ENCODE measurements at regions not wholly inside any gene's neighbourhood (a gene's known extent, or its start where the extent isn't known, plus 50 kb on each side); places are given as distances from the start of the nearest gene placed in this dataset.

GRCh38 chr7:135831455-135832195 lies 83.0 kb upstream of the FAM180A start:
- Histone ChIP-seq H3K27me3 (ENCODE audit: control insufficient read depth, insufficient read depth, low read length) (no peaks in the 10 kb centered on the region), H3K4me1 (ENCODE audit: control insufficient read depth, insufficient read depth, low read length) (no peaks in the 10 kb centered on the region), H3K36me3 (ENCODE audit: control insufficient read depth, insufficient read depth, low read length) (no peaks in the 10 kb centered on the region), H3K27ac (ENCODE audit: low read length) (no peak overlapping the region), H3K9me3 (replicated peaks; ENCODE audit: control insufficient read depth, low read depth, low read length) (no peaks in the 10 kb centered on the region), H3K4me3 (ENCODE audit: low read length) (no peak overlapping the region)
- no peak for DNase-seq
- 81% methylated on average over 2 of the region's 4 CpGs for WGBS (ENCODE audit: insufficient coverage)

GRCh38 chr7:135828604-135829003 lies 80.0 kb upstream of the FAM180A start:
- H3K4me3 ChIP-seq (ENCODE audit: low read length): no peak overlapping the region
- no peak for DNase-seq
- 88% methylated on average over 5 of the region's 9 CpGs for WGBS (ENCODE audit: insufficient coverage)
- H3K27me3 ChIP-seq (ENCODE audit: control insufficient read depth, insufficient read depth, low read length): no peaks in the 10 kb centered on the region
- H3K36me3 ChIP-seq (ENCODE audit: control insufficient read depth, insufficient read depth, low read length): no peaks in the 10 kb centered on the region
- no peak overlapping the region for H3K27ac ChIP-seq (ENCODE audit: low read length)
- H3K4me1 ChIP-seq (ENCODE audit: control insufficient read depth, insufficient read depth, low read length): no peaks in the 10 kb centered on the region
- H3K9me3 ChIP-seq (replicated peaks; ENCODE audit: control insufficient read depth, low read depth, low read length): no peaks in the 10 kb centered on the region

- DNase-seq: no peak
- Histone ChIP-seq H3K27me3 (ENCODE audit: control insufficient read depth, insufficient read depth, low read length) (no peaks in the 10 kb centered on the region), H3K4me3 (ENCODE audit: low read length) (no peak overlapping the region), H3K36me3 (ENCODE audit: control insufficient read depth, insufficient read depth, low read length) (no peaks in the 10 kb centered on the region), H3K9me3 (replicated peaks; ENCODE audit: control insufficient read depth, low read depth, low read length) (no peaks in the 10 kb centered on the region), H3K27ac (ENCODE audit: low read length) (no peak overlapping the region), H3K4me1 (ENCODE audit: control insufficient read depth, insufficient read depth, low read length) (no peaks in the 10 kb centered on the region)
- no CpG with 5 or more reads among the region's 2 CpGs for WGBS (ENCODE audit: insufficient coverage)
These were observed 78.8 kb upstream of the FAM180A start for GRCh38 chr7:135827391-135827790.

- DNase-seq: no peak
- H3K27me3 ChIP-seq (ENCODE audit: control insufficient read depth, insufficient read depth, low read length): no peaks in the 10 kb centered on the region
- no peaks in the 10 kb centered on the region for H3K9me3 ChIP-seq (replicated peaks; ENCODE audit: control insufficient read depth, low read depth, low read length)
- no peaks in the 10 kb centered on the region for H3K4me1 ChIP-seq (ENCODE audit: control insufficient read depth, insufficient read depth, low read length)
- H3K27ac ChIP-seq (ENCODE audit: low read length): no peak overlapping the region
- 100% methylated on average over 1 of the region's 9 CpGs for WGBS (ENCODE audit: insufficient coverage)
- no peaks in the 10 kb centered on the region for H3K36me3 ChIP-seq (ENCODE audit: control insufficient read depth, insufficient read depth, low read length)
- H3K4me3 ChIP-seq (ENCODE audit: low read length): no peak overlapping the region
These were observed 76.8 kb upstream of the FAM180A start for GRCh38 chr7:135825406-135825805.

GRCh38 chr7:135822376-135822775 lies 73.8 kb upstream of the FAM180A start:
- Histone ChIP-seq H3K4me3 (ENCODE audit: low read length) (no peak overlapping the region), H3K4me1 (ENCODE audit: control insufficient read depth, insufficient read depth, low read length) (no peaks in the 10 kb centered on the region), H3K9me3 (replicated peaks; ENCODE audit: control insufficient read depth, low read depth, low read length) (no peaks in the 10 kb centered on the region), H3K27me3 (ENCODE audit: control insufficient read depth, insufficient read depth, low read length) (no peaks in the 10 kb centered on the region), H3K36me3 (ENCODE audit: control insufficient read depth, insufficient read depth, low read length) (no peaks in the 10 kb centered on the region), H3K27ac (ENCODE audit: low read length) (no peak overlapping the region)
- no peak for DNase-seq
- 73% methylated on average over 3 of the region's 6 CpGs for WGBS (ENCODE audit: insufficient coverage)

- no peak overlapping the region for H3K27ac ChIP-seq (ENCODE audit: low read length)
- H3K27me3 ChIP-seq (ENCODE audit: control insufficient read depth, insufficient read depth, low read length): no peaks in the 10 kb centered on the region
- H3K9me3 ChIP-seq (replicated peaks; ENCODE audit: control insufficient read depth, low read depth, low read length): no peaks in the 10 kb centered on the region
- no peaks in the 10 kb centered on the region for H3K36me3 ChIP-seq (ENCODE audit: control insufficient read depth, insufficient read depth, low read length)
- no peak overlapping the region for H3K4me3 ChIP-seq (ENCODE audit: low read length)
- peak; percentile 88 for DNase-seq
- H3K4me1 ChIP-seq (ENCODE audit: control insufficient read depth, insufficient read depth, low read length): no peaks in the 10 kb centered on the region
- 14% methylated on average over 5 of the region's 11 CpGs for WGBS (ENCODE audit: insufficient coverage)
These were observed 69.0 kb upstream of the FAM180A start for GRCh38 chr7:135817583-135817982.

- 33% methylated on average over 3 of the region's 3 CpGs for WGBS (ENCODE audit: insufficient coverage)
- H3K27ac ChIP-seq (ENCODE audit: low read length): no peak overlapping the region
- no peaks in the 10 kb centered on the region for H3K9me3 ChIP-seq (replicated peaks; ENCODE audit: control insufficient read depth, low read depth, low read length)
- no peak overlapping the region for H3K4me3 ChIP-seq (ENCODE audit: low read length)
- no peaks in the 10 kb centered on the region for H3K4me1 ChIP-seq (ENCODE audit: control insufficient read depth, insufficient read depth, low read length)
- no peak for DNase-seq
- H3K27me3 ChIP-seq (ENCODE audit: control insufficient read depth, insufficient read depth, low read length): no peaks in the 10 kb centered on the region
- H3K36me3 ChIP-seq (ENCODE audit: control insufficient read depth, insufficient read depth, low read length): no peaks in the 10 kb centered on the region
These were observed 66.4 kb upstream of the FAM180A start for GRCh38 chr7:135815033-135815432.

- H3K27ac ChIP-seq (ENCODE audit: low read length): no peak overlapping the region
- DNase-seq: no peak
- no peak overlapping the region for H3K4me3 ChIP-seq (ENCODE audit: low read length)
- no peaks in the 10 kb centered on the region for H3K27me3 ChIP-seq (ENCODE audit: control insufficient read depth, insufficient read depth, low read length)
- H3K9me3 ChIP-seq (replicated peaks; ENCODE audit: control insufficient read depth, low read depth, low read length): no peaks in the 10 kb centered on the region
- 70% methylated on average over 2 of the region's 8 CpGs for WGBS (ENCODE audit: insufficient coverage)
- peaks cover 15% of the 10 kb centered on the region for H3K4me1 ChIP-seq (ENCODE audit: control insufficient read depth, insufficient read depth, low read length)
- no peaks in the 10 kb centered on the region for H3K36me3 ChIP-seq (ENCODE audit: control insufficient read depth, insufficient read depth, low read length)
These were observed 63.5 kb upstream of the FAM180A start for GRCh38 chr7:135812148-135812547.

- Histone ChIP-seq H3K4me3 (ENCODE audit: low read length) (no peak overlapping the region), H3K4me1 (ENCODE audit: control insufficient read depth, insufficient read depth, low read length) (peaks cover 15% of the 10 kb centered on the region), H3K9me3 (replicated peaks; ENCODE audit: control insufficient read depth, low read depth, low read length) (no peaks in the 10 kb centered on the region), H3K27ac (ENCODE audit: low read length) (no peak overlapping the region), H3K27me3 (ENCODE audit: control insufficient read depth, insufficient read depth, low read length) (no peaks in the 10 kb centered on the region), H3K36me3 (ENCODE audit: control insufficient read depth, insufficient read depth, low read length) (no peaks in the 10 kb centered on the region)
- no peak for DNase-seq
These were observed 62.9 kb upstream of the FAM180A start for GRCh38 chr7:135811506-135811905.

- Histone ChIP-seq H3K27me3 (ENCODE audit: control insufficient read depth, insufficient read depth, low read length) (no peaks in the 10 kb centered on the region), H3K4me1 (ENCODE audit: control insufficient read depth, insufficient read depth, low read length) (peaks cover 15% of the 10 kb centered on the region), H3K9me3 (replicated peaks; ENCODE audit: control insufficient read depth, low read depth, low read length) (no peaks in the 10 kb centered on the region), H3K4me3 (ENCODE audit: low read length) (no peak overlapping the region), H3K36me3 (ENCODE audit: control insufficient read depth, insufficient read depth, low read length) (no peaks in the 10 kb centered on the region), H3K27ac (ENCODE audit: low read length) (no peak overlapping the region)
- 76% methylated on average over 4 of the region's 4 CpGs for WGBS (ENCODE audit: insufficient coverage)
- DNase-seq: no peak
These were observed 59.6 kb upstream of the FAM180A start for GRCh38 chr7:135808206-135808605.

- no peaks in the 10 kb centered on the region for H3K9me3 ChIP-seq (replicated peaks; ENCODE audit: control insufficient read depth, low read depth, low read length)
- H3K36me3 ChIP-seq (ENCODE audit: control insufficient read depth, insufficient read depth, low read length): no peaks in the 10 kb centered on the region
- H3K4me1 ChIP-seq (ENCODE audit: control insufficient read depth, insufficient read depth, low read length): peaks cover 8% of the 10 kb centered on the region
- no CpG with 5 or more reads among the region's 1 CpG for WGBS (ENCODE audit: insufficient coverage)
- H3K4me3 ChIP-seq (ENCODE audit: low read length): no peak overlapping the region
- H3K27me3 ChIP-seq (ENCODE audit: control insufficient read depth, insufficient read depth, low read length): peaks cover 10% of the 10 kb centered on the region
- no peak for DNase-seq
- no peak overlapping the region for H3K27ac ChIP-seq (ENCODE audit: low read length)
These were observed 54.5 kb upstream of the FAM180A start for GRCh38 chr7:135803143-135803542.
